SK-N-SH (cell line): ENCODE measurements at regions not wholly inside any gene's neighbourhood (a gene's known extent, or its start where the extent isn't known, plus 50 kb on each side); places are given as distances from the start of the nearest gene placed in this dataset.

Experiments used
- CTCF ChIA-PET: fragments of 300-600, 350-600 bp; formaldehyde crosslinking; extraction: SDS; loops from one replicate; lab custom pipeline; 2021; lab: Yijun Ruan, JAX
- POLR2A ChIA-PET: fragments of 350-600 bp; sonication (Branson Sonifier 250); formaldehyde crosslinking; extraction: SDS; loops from one replicate; lab custom pipeline; 2020; ENCODE audit warnings: antibody characterized with exemption, inconsistent platforms; lab: Yijun Ruan, JAX
- DNase-seq: peaks from one replicate; pipeline ENCODE4 v3.0.0; 2012
- H2AFZ ChIP-seq: fragments of 200-600 bp; sonication (generic); 2 replicates; pipeline ENCODE4 v1.8.1; 2016; ENCODE audit warnings: antibody characterized with exemption, mild to moderate bottlenecking, low read depth
- H3F3A ChIP-seq: fragments of 200-600 bp; sonication (generic); replicated peaks from 2 replicates; pipeline ENCODE3; 2016; ENCODE audit warnings: antibody characterized with exemption, mild to moderate bottlenecking; ENCODE audit not compliant: insufficient read depth
- H3K27ac ChIP-seq, 2 experiments: fragments of 200-500 bp in 1 of 2; fragments of 200-600 bp in 1 of 2; sonication (Bioruptor generic) in 1 of 2; sonication (generic), shearing (Covaris generic) in 1 of 2; 2 replicates each; pipeline versions ENCODE4 v1.5.1 to v1.6.1; 2014 to 2016; ENCODE audit warnings: low read depth in 2 of 2, inconsistent platforms in 1 of 2, low read length in 1 of 2, mild to moderate bottlenecking in 1 of 2, mixed read lengths in 1 of 2
- H3K27me3 ChIP-seq: fragments of 200-600 bp; sonication (generic), shearing (Covaris generic); 2 replicates; pipeline ENCODE4 v1.6.1; 2016; ENCODE audit warnings: mixed run types; ENCODE audit not compliant: insufficient read depth
- H3K36me3 ChIP-seq, 2 experiments: fragments of 200-500 bp in 1 of 2; fragments of 200-600 bp in 1 of 2; sonication (Bioruptor generic) in 1 of 2; sonication (generic) in 1 of 2; replicated peaks in 1 of 2; 2 replicates each; pipeline versions ENCODE3 to v1.5.1; 2014 to 2016; ENCODE audit warnings: low read length in 1 of 2, mild to moderate bottlenecking in 1 of 2; ENCODE audit not compliant: insufficient read depth in 2 of 2, control insufficient read depth in 1 of 2
- H3K4me1 ChIP-seq, 2 experiments: fragments of 200-500 bp in 1 of 2; fragments of 200-600 bp in 1 of 2; sonication (Bioruptor generic) in 1 of 2; sonication (generic), shearing (Covaris generic) in 1 of 2; 2 replicates each; pipeline versions ENCODE4 v1.5.1 to v1.6.1; 2014 to 2016; ENCODE audit warnings: low read depth in 1 of 2, low read length in 1 of 2, mixed run types in 1 of 2; ENCODE audit not compliant: insufficient read depth in 2 of 2, control insufficient read depth in 1 of 2
- H3K4me2 ChIP-seq: fragments of 200-600 bp; sonication (generic), shearing (Covaris generic); 2 replicates; pipeline ENCODE4 v1.6.1; 2017; ENCODE audit warnings: mixed run types
- H3K4me3 ChIP-seq, 2 experiments: fragments of 200-500 bp in 1 of 2; fragments of 200-600 bp in 1 of 2; sonication (Bioruptor generic) in 1 of 2; sonication (generic), shearing (Covaris generic) in 1 of 2; 2 replicates each; pipeline versions ENCODE4 v1.5.1 to v1.8.1; 2014 to 2016; ENCODE audit warnings: low read depth in 2 of 2, inconsistent platforms in 1 of 2, low read length in 1 of 2, mild to moderate bottlenecking in 1 of 2, mixed read lengths in 1 of 2, moderate library complexity in 1 of 2
- H3K79me2 ChIP-seq: fragments of 200-600 bp; sonication (generic); 2 replicates; pipeline ENCODE4 v1.8.1; 2017; ENCODE audit warnings: mild to moderate bottlenecking; ENCODE audit not compliant: insufficient read depth
- H3K9ac ChIP-seq: fragments of 200-600 bp; sonication (generic); 2 replicates; pipeline ENCODE4 v1.6.1; 2017; ENCODE audit warnings: mixed run types
- H3K9me2 ChIP-seq: fragments of 200-600 bp; sonication (generic); 2 replicates; pipeline ENCODE4 v1.6.1; 2017; ENCODE audit warnings: mixed run types
- H3K9me3 ChIP-seq: fragments of 200-600 bp; sonication (generic); 2 replicates; pipeline ENCODE4 v1.6.1; 2017; ENCODE audit warnings: mixed run types, mild to moderate bottlenecking, moderate library complexity
- H4K20me1 ChIP-seq: fragments of 200-600 bp; sonication (generic); 2 replicates; pipeline ENCODE4 v1.6.1; 2017; ENCODE audit warnings: mild to moderate bottlenecking, mixed run types; ENCODE audit not compliant: insufficient read depth
- CTCF ChIP-seq: fragments of 200-600 bp; sonication (generic); IDR thresholded peaks from 2 replicates; pipeline ENCODE4 v1.6.1; 2017; ENCODE audit warnings: antibody characterized with exemption, mild to moderate bottlenecking, moderate library complexity
- EZH2phosphoT487 ChIP-seq: fragments of 200-600 bp; sonication (generic); IDR thresholded peaks from 2 replicates; pipeline ENCODE4 v1.6.1; 2017; ENCODE audit warnings: low read depth, mixed run types, mild to moderate bottlenecking, antibody characterized with exemption, moderate library complexity, borderline replicate concordance
- FOXJ3 ChIP-seq: sonication (generic); formaldehyde crosslinking; IDR thresholded peaks from 2 replicates; pipeline ENCODE4 v1.5.1; 2020; ENCODE audit warnings: mild to moderate bottlenecking, missing genetic modification reagents
- FOXM1 ChIP-seq: IDR thresholded peaks from 2 replicates; pipeline ENCODE4 v1.4.0; 2012; ENCODE audit warnings: low read depth, mild to moderate bottlenecking
- IRF3 ChIP-seq: fragments of 150-350 bp; IDR thresholded peaks from 2 replicates; pipeline ENCODE4 v1.6.1; 2016; ENCODE audit warnings: mild to moderate bottlenecking, low read depth, low read length
- JUND ChIP-seq: IDR thresholded peaks from 2 replicates; pipeline ENCODE4 v1.4.0; 2012
- MAX ChIP-seq: IDR thresholded peaks from 2 replicates; pipeline ENCODE4 v1.4.0; 2012; ENCODE audit warnings: low read depth
- MEF2A ChIP-seq: IDR thresholded peaks from 2 replicates; pipeline ENCODE4 v1.4.0; 2012; ENCODE audit warnings: low read depth, borderline replicate concordance
- MXI1 ChIP-seq: IDR thresholded peaks from 2 replicates; pipeline ENCODE4 v1.6.1; 2012; ENCODE audit warnings: mild to moderate bottlenecking, low read depth, low read length, improper control_type of control experiment
- NRF1 ChIP-seq: IDR thresholded peaks from 2 replicates; pipeline ENCODE4 v1.6.1; 2012; ENCODE audit warnings: low read depth, mild to moderate bottlenecking, low read length
- RAD21 ChIP-seq: IDR thresholded peaks from 2 replicates; pipeline ENCODE4 v1.6.1; 2012; ENCODE audit warnings: mild to moderate bottlenecking, low read length
- RXRA ChIP-seq: IDR thresholded peaks from 2 replicates; pipeline ENCODE4 v1.4.0; 2012; ENCODE audit warnings: low read depth, mild to moderate bottlenecking, borderline replicate concordance
- SMC3 ChIP-seq: IDR thresholded peaks from 2 replicates; pipeline ENCODE4 v1.6.1; 2012; ENCODE audit warnings: low read depth, low read length, improper control_type of control experiment
- TEAD4 ChIP-seq: IDR thresholded peaks from 2 replicates; pipeline ENCODE4 v1.4.0; 2012; ENCODE audit warnings: mild to moderate bottlenecking, borderline replicate concordance; ENCODE audit not compliant: insufficient read depth
- USF1 ChIP-seq: IDR thresholded peaks from 2 replicates; pipeline ENCODE4 v1.4.0; 2012; ENCODE audit warnings: low read depth, borderline replicate concordance
- USF2 ChIP-seq: fragments of 150-350 bp; IDR thresholded peaks from 2 replicates; pipeline ENCODE4 v1.6.1; 2017; ENCODE audit warnings: antibody characterized with exemption, low read length, low read depth, borderline replicate concordance
- ZBTB33 ChIP-seq: IDR thresholded peaks from 2 replicates; pipeline ENCODE4 v1.4.0; 2012; ENCODE audit warnings: low read depth, borderline replicate concordance
- WGBS: methylation state at CpG from one replicate; pipeline ENCODE4 v1.1.6; 2017; ENCODE audit warnings: low lambda C conversion rate; 5-methylcytosine and 5-hydroxymethylcytosine counted together

- ChIA-PET CTCF (no interaction called here), POLR2A (no interaction called here)
- Histone ChIP-seq H3K79me2 (no peaks in the 10 kb centered on the region), H3K4me3 (no peak overlapping the region), H3K4me1 (no peaks in the 10 kb centered on the region), H3K4me2 (no peak overlapping the region), H3K27ac (no peak overlapping the region), H3K36me3 (no peaks in the 10 kb centered on the region), H4K20me1 (no peaks in the 10 kb centered on the region), H3K9me3 (no peaks in the 10 kb centered on the region), H2AFZ (no peak overlapping the region), H3K9me2 (no peaks in the 10 kb centered on the region), H3K27me3 (no peaks in the 10 kb centered on the region), H3K9ac (no peak overlapping the region)
- 16% methylated on average over 16 of the region's 18 CpGs for WGBS
- no peak for DNase-seq
- TF ChIP-seq FOXJ3 (CRISPR knock-in tag): no peak
- TF ChIP-seq TEAD4: no peak
- no peak for TF ChIP-seq USF2
- no peak for TF ChIP-seq NRF1
- no peak for TF ChIP-seq CTCF
- no peak for TF ChIP-seq MAX
- no peak for TF ChIP-seq FOXM1
- TF ChIP-seq MEF2A: no peak
- TF ChIP-seq ZBTB33: no peak
- TF ChIP-seq JUND: no peak
- no peak for TF ChIP-seq RXRA
- no peak for TF ChIP-seq USF1
- no peak for TF ChIP-seq IRF3
- TF ChIP-seq MXI1: no peak
- no peak for TF ChIP-seq EZH2phosphoT487
- no peak for TF ChIP-seq RAD21
- TF ChIP-seq SMC3: no peak
- TF ChIP-seq, all 33 proteins: peak for 0
- H3F3A ChIP-seq: no peaks in the 10 kb centered on the region
Observed at GRCh38 chr16:35752012-35752772, 2292.8 kb downstream of the TP53TG3F start.
